Peyer's patch (tissue), 4 donors: ENCODE measurements at regions not wholly inside any gene's neighbourhood (a gene's known extent, or its start where the extent isn't known, plus 50 kb on each side); places are given as distances from the start of the nearest gene placed in this dataset.

Source experiments
- DNase-seq, 3 donors: peaks; one replicate each; pipeline ENCODE4 v3.0.0-alpha.2; 2017 to 2019
- H3K27ac ChIP-seq, 4 donors: fragments of 200-600 bp; sonication (generic); one replicate each; pipeline ENCODE4 v1.5.1; 2016 to 2019
- H3K27me3 ChIP-seq, 2 donors: fragments of 200-600 bp; sonication (generic); one replicate each; pipeline ENCODE4 v1.5.1; 2019
- H3K36me3 ChIP-seq, 3 donors: fragments of 200-600 bp; sonication (generic); one replicate each; pipeline ENCODE4 v1.5.1; 2016 to 2019
- H3K4me1 ChIP-seq, 4 donors: fragments of 200-600 bp; sonication (generic); one replicate each; pipeline ENCODE4 v1.5.1; 2016 to 2019
- H3K4me3 ChIP-seq, 4 donors: fragments of 200-600 bp; sonication (generic); 1 replicate in 3 of 4; 2 replicates in 1 of 4; pipeline ENCODE4 v1.5.1; 2016 to 2019; ENCODE audit warnings: mild to moderate bottlenecking in 1 of 4
- H3K9me3 ChIP-seq, 4 donors: fragments of 200-600 bp; sonication (generic); one replicate each; pipeline ENCODE4 v1.5.1; 2016 to 2019; ENCODE audit warnings: mild to moderate bottlenecking in 1 of 4
- CTCF ChIP-seq, 6 experiments: fragments of 450-650 bp in 4 of 6; fragments of 200-600 bp in 2 of 6; sonication (generic) in 1 of 6; IDR thresholded peaks; one replicate each; pipeline ENCODE4 v1.5.1; 2017 to 2019; ENCODE audit warnings: antibody characterized with exemption in 6 of 6, mild to moderate bottlenecking in 3 of 6, moderate library complexity in 1 of 6
- POLR2A ChIP-seq, 2 donors: fragments of 450-650 bp; IDR thresholded peaks; one replicate each; pipeline ENCODE4 v1.5.1; 2017; ENCODE audit warnings: antibody characterized with exemption in 2 of 2, mild to moderate bottlenecking in 2 of 2, moderate library complexity in 2 of 2

GRCh38 chr6:19690325-19691075, 146.7 kb upstream of the ID4 start:
- no peaks in the 10 kb centered on the region for H3K4me1 ChIP-seq
- H3K27me3 ChIP-seq: no peaks in the 10 kb centered on the region
- no peak for DNase-seq
- H3K27ac ChIP-seq: no peak overlapping the region
- H3K36me3 ChIP-seq: no peaks in the 10 kb centered on the region
- TF ChIP-seq POLR2A (IDR thresholded peaks at IDR 0.05) (no peak), CTCF (IDR thresholded peaks at IDR 0.05) (no peak)
- no peaks in the 10 kb centered on the region for H3K9me3 ChIP-seq
- H3K4me3 ChIP-seq: no peak overlapping the region

GRCh38 chr6:19691465-19692167, 145.6 kb upstream of the ID4 start:
- no peaks in the 10 kb centered on the region for H3K4me1 ChIP-seq
- TF ChIP-seq POLR2A (IDR thresholded peaks at IDR 0.05) (no peak), CTCF (IDR thresholded peaks at IDR 0.05) (no peak)
- peak overlapping the region in 3 of 4 donors; percentile 9 to 47 (median 20) for H3K4me3 ChIP-seq
- H3K27ac ChIP-seq: no peak overlapping the region
- no peak for DNase-seq
- no peaks in the 10 kb centered on the region for H3K9me3 ChIP-seq
- H3K36me3 ChIP-seq: no peaks in the 10 kb centered on the region
- H3K27me3 ChIP-seq: no peaks in the 10 kb centered on the region

- Histone ChIP-seq H3K4me1 (no peaks in the 10 kb centered on the region), H3K36me3 (no peaks in the 10 kb centered on the region), H3K4me3 (no peak overlapping the region), H3K9me3 (no peaks in the 10 kb centered on the region), H3K27ac (no peak overlapping the region), H3K27me3 (no peaks in the 10 kb centered on the region)
- no peak for DNase-seq
- TF ChIP-seq POLR2A (IDR thresholded peaks at IDR 0.05) (no peak), CTCF (IDR thresholded peaks at IDR 0.05) (no peak)
Observed at GRCh38 chr6:19692506-19693298, 144.5 kb upstream of the ID4 start.

GRCh38 chr6:19694697-19695096, 142.5 kb upstream of the ID4 start:
- no peak for DNase-seq
- no peaks in the 10 kb centered on the region for H3K4me1 ChIP-seq
- no peak overlapping the region for H3K4me3 ChIP-seq
- H3K27ac ChIP-seq: no peak overlapping the region
- TF ChIP-seq POLR2A (IDR thresholded peaks at IDR 0.05): no peak
- TF ChIP-seq CTCF (IDR thresholded peaks at IDR 0.05): no peak
- H3K36me3 ChIP-seq: no peaks in the 10 kb centered on the region
- H3K9me3 ChIP-seq: no peaks in the 10 kb centered on the region
- H3K27me3 ChIP-seq: no peaks in the 10 kb centered on the region

GRCh38 chr6:19697744-19698290, 139.4 kb upstream of the ID4 start:
- Histone ChIP-seq H3K4me3 (no peak overlapping the region), H3K36me3 (no peaks in the 10 kb centered on the region)

More at GRCh38 chr6:19697744-19698290, 139.4 kb upstream of the ID4 start:
- no peaks in the 10 kb centered on the region for H3K4me1 ChIP-seq
- H3K27me3 ChIP-seq: no peaks in the 10 kb centered on the region
- no peak for DNase-seq
- H3K27ac ChIP-seq: no peak overlapping the region
- no peaks in the 10 kb centered on the region for H3K9me3 ChIP-seq
- no peak for TF ChIP-seq POLR2A (IDR thresholded peaks at IDR 0.05)
- TF ChIP-seq CTCF (IDR thresholded peaks at IDR 0.05): no peak
